ENCODE measurements at regions not wholly inside any gene's neighbourhood (a gene's known extent, or its start where the extent isn't known, plus 50 kb on each side); places are given as distances from the start of the nearest gene placed in this dataset.

DNA sequence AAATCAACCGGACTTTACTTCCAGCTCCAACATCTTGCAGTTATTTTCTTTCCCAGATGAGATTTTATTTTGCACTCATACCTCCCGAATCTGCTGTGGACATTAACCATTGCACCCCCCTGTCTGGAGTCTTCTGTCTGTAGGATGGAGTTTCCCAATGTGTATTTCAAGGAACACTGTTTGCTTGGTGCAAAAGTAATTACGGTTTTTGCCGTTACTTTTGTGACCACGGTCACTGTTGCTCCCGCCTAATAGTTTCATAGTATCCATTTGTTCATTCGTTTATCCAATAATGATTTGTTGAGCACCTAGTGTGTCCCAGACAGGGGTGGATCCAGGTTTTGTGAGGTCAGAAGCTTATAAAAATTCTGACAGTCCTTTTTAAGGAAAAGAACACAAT is 90.3 kb upstream of the BCL11A start:
- TF ChIP-seq, protein P1, sequence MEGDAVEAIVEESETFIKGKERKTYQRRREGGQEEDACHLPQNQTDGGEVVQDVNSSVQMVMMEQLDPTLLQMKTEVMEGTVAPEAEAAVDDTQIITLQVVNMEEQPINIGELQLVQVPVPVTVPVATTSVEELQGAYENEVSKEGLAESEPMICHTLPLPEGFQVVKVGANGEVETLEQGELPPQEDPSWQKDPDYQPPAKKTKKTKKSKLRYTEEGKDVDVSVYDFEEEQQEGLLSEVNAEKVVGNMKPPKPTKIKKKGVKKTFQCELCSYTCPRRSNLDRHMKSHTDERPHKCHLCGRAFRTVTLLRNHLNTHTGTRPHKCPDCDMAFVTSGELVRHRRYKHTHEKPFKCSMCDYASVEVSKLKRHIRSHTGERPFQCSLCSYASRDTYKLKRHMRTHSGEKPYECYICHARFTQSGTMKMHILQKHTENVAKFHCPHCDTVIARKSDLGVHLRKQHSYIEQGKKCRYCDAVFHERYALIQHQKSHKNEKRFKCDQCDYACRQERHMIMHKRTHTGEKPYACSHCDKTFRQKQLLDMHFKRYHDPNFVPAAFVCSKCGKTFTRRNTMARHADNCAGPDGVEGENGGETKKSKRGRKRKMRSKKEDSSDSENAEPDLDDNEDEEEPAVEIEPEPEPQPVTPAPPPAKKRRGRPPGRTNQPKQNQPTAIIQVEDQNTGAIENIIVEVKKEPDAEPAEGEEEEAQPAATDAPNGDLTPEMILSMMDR (conservative IDR thresholded peaks at IDR 0.05): no peak
- TF ChIP-seq ZFX (IDR thresholded peaks at IDR 0.05): no peak
